Esophagus squamous epithelium (tissue), 4 donors: ENCODE measurements at regions not wholly inside any gene's neighbourhood (a gene's known extent, or its start where the extent isn't known, plus 50 kb on each side); places are given as distances from the start of the nearest gene placed in this dataset.

ENCODE experiments used
- POLR2A ChIP-seq, 4 donors: fragments of 450-650 bp; IDR thresholded peaks; one replicate each; pipeline ENCODE4 v1.6.1; 2017; ENCODE audit warnings: antibody characterized with exemption in 4 of 4, mild to moderate bottlenecking in 4 of 4, moderate library complexity in 3 of 4
- TF ChIP-seq, protein P1 (sequence below), 6 experiments: fragments of 450-650 bp in 4 of 6; fragments of 200-600 bp in 2 of 6; sonication (generic) in 2 of 6; IDR thresholded peaks; one replicate each; pipeline ENCODE4 v1.5.1; 2016 to 2019; ENCODE audit warnings: antibody characterized with exemption in 6 of 6, mild to moderate bottlenecking in 4 of 6, moderate library complexity in 4 of 6

DNA sequence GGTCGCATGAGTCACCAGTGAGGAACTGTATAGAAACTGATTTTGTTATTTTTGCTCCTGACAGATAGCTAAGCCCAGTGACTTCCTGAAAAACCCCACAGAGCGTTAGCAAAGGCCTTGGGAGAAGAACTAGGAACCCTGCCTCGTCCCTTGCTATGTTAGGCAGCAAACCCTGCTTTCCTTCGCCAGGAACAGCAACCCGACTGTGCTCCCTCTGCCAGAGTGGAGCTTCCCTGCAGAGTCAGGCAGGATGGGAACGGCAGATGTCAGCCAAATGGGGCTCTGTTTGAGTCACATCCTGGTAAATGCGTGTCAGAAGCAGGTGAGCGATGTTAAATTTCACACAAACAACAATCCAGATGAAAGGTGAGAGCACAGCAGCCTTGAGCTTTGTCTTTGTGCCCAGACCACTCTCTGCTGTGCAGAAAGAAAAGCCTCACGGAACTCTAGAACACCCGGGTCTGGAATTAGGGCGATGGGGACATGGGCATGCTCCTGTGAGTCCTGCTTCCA lies 186.6 kb downstream of the ADAMTS15 start:
- TF ChIP-seq, protein P1, sequence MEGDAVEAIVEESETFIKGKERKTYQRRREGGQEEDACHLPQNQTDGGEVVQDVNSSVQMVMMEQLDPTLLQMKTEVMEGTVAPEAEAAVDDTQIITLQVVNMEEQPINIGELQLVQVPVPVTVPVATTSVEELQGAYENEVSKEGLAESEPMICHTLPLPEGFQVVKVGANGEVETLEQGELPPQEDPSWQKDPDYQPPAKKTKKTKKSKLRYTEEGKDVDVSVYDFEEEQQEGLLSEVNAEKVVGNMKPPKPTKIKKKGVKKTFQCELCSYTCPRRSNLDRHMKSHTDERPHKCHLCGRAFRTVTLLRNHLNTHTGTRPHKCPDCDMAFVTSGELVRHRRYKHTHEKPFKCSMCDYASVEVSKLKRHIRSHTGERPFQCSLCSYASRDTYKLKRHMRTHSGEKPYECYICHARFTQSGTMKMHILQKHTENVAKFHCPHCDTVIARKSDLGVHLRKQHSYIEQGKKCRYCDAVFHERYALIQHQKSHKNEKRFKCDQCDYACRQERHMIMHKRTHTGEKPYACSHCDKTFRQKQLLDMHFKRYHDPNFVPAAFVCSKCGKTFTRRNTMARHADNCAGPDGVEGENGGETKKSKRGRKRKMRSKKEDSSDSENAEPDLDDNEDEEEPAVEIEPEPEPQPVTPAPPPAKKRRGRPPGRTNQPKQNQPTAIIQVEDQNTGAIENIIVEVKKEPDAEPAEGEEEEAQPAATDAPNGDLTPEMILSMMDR (IDR thresholded peaks at IDR 0.05) = no peak
- TF ChIP-seq POLR2A (IDR thresholded peaks at IDR 0.05) = no peak
